AG04449 (cell line): ENCODE measurements at regions not wholly inside any gene's neighbourhood (a gene's known extent, or its start where the extent isn't known, plus 50 kb on each side); places are given as distances from the start of the nearest gene placed in this dataset.

ENCODE experiments used
- CTCF ChIA-PET: fragments of 350-600 bp; formaldehyde crosslinking; extraction: SDS; loops from one replicate; lab custom pipeline; 2021; ENCODE audit warnings: antibody characterized with exemption; lab: Yijun Ruan, JAX
- POLR2A ChIA-PET: fragments of 400-600, 350-600 bp; formaldehyde crosslinking; extraction: SDS; loops from one replicate; lab custom pipeline; 2020; ENCODE audit warnings: antibody characterized with exemption, inconsistent platforms; lab: Yijun Ruan, JAX
- DNase-seq: peaks from one replicate; pipeline ENCODE4 v3.0.0-alpha.2; 2010; ENCODE audit warnings: low read depth, low spot score
- H3K4me3 ChIP-seq: 2 replicates; pipeline ENCODE4 v1.5.1; 2011; ENCODE audit warnings: low read depth, mild to moderate bottlenecking, control low read depth, low read length
- CTCF ChIP-seq: IDR thresholded peaks from one replicate; pipeline ENCODE4 v1.5.1; 2011; ENCODE audit warnings: mild to moderate bottlenecking, moderate library complexity, low read length, control low read depth, inconsistent platforms; ENCODE audit not compliant: insufficient read depth; ENCODE audit errors: missing control alignments

DNA sequence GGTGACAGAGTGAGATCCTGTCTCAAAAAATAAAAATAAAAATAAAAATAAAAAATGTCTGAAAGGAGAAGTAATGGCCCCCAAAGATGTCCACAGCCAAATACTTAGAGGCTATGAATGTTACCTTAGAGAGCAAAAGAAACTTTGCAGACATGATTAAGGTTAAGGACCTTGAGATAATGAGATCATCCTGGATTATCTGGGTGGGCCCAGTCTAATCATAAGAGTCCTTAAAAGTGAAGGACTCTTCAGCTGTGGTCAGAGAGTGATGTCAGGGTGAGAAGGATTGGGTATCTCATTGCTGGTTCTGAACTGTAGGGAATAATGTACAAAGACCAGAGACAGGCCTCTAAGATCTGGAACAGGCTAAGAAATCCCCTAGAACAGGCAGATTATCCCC is 84.9 kb upstream of the POU1F1 start:
- H3K4me3 ChIP-seq, result no peak overlapping the region
- DNase-seq, result no peak
- TF ChIP-seq CTCF, result no peak
- POLR2A ChIA-PET, result no interaction called here
- CTCF ChIA-PET, result interaction anchor here (2.8 kb wide), 1 partner anchor 11 kb away, joined by 24 read pairs; no protein-coding TSS in a partner anchor

- no peak for DNase-seq
- no peak for TF ChIP-seq CTCF
- ChIA-PET POLR2A (no interaction called here), CTCF (interaction anchor here (1.0 to 7.2 kb wide), 2 partner anchors 9 to 142 kb away, joined by 3 to 56 read pairs; no protein-coding TSS in a partner anchor)
- no peak overlapping the region for H3K4me3 ChIP-seq
Measured at GRCh38 chr3:87359826-87360225, 83.4 kb upstream of the POU1F1 start.

GRCh38 chr3:87359025-87359424 is 82.6 kb upstream of the POU1F1 start:
- no peak for DNase-seq
- ChIA-PET POLR2A (no interaction called here), CTCF (interaction anchor here (0.7 to 7.2 kb wide), 4 partner anchors 8 to 143 kb away, joined by 3 to 56 read pairs (median 5); no protein-coding TSS in a partner anchor)
- no peak overlapping the region for H3K4me3 ChIP-seq
- no peak for TF ChIP-seq CTCF

DNA sequence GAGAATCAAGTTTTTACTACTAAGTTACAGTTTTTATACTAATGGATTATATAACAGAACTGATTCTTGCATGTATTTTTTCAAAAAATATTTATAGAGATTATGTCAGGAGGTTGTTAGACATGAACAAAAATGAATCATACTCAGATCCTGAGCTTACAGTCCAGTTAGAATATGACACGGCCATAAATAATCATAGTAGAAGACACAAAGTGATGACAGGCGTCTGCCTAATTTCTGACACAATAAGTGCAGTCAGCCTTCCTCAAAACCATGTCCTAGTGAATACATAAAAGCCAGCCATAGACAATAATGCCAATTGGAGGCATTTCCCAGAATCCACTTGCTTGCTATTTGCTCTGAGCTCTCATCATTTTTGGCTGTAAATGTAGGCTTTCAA is 81.7 kb upstream of the POU1F1 start:
- POLR2A ChIA-PET, result no interaction called here
- DNase-seq, result no peak
- no peak for TF ChIP-seq CTCF
- no peak overlapping the region for H3K4me3 ChIP-seq
- CTCF ChIA-PET, result interaction anchor here (0.7 to 7.2 kb wide), 4 partner anchors 8 to 144 kb away, joined by 3 to 56 read pairs (median 4); no protein-coding TSS in a partner anchor

GRCh38 chr3:87354398-87354797 is 78.0 kb upstream of the POU1F1 start:
- POLR2A ChIA-PET, result no interaction called here

DNA sequence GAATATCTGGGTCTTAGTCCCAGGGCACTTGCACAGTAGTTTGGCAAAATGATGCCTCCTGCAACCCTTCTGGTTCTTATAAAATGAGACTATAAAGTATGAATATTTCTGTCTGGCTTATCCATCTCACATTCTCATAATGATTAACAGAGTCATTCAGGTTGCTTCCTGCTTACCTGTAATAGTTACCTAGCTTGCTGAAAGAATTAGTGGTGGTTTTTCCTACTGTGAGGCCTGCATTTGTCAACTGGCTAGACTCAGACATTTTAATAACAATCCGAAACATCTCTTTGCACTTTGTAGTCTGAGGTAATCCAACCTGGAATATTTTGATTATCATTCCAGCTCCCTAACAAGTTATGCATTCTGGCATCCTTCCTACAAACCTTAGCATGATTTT is 75.6 kb upstream of the POU1F1 start:
- CTCF ChIA-PET, result interaction anchor here (1.0 to 7.6 kb wide), 16 partner anchors 10 to 163 kb away, joined by 3 to 257 read pairs (median 12); no protein-coding TSS in a partner anchor

More at GRCh38 chr3:87354398-87354797, 78.0 kb upstream of the POU1F1 start:
- H3K4me3 ChIP-seq, result no peak overlapping the region
- CTCF ChIA-PET, result interaction anchor here (0.6 to 7.2 kb wide), 3 partner anchors 10 to 147 kb away, joined by 3 to 56 read pairs (median 4); no protein-coding TSS in a partner anchor
- TF ChIP-seq CTCF, result no peak
- no peak for DNase-seq

More for the DNA sequence above, 75.6 kb upstream of the POU1F1 start:
- POLR2A ChIA-PET, result no interaction called here
- no peak overlapping the region for H3K4me3 ChIP-seq
- TF ChIP-seq CTCF, result no peak
- DNase-seq, result no peak
